T-helper 17 cell (primary cell): ENCODE measurements at regions not wholly inside any gene's neighbourhood (a gene's known extent, or its start where the extent isn't known, plus 50 kb on each side); places are given as distances from the start of the nearest gene placed in this dataset.

Experiments used
- ATAC-seq: fragments of 150-1000 bp; cut with Tn5 transposase; 2 replicates; pipeline ENCODE4 v1.10.0; 2021; ENCODE audit warnings: mild to moderate bottlenecking, moderate library complexity
- DNase-seq, 3 donors: peaks; one replicate each; pipeline versions ENCODE4 v3.0.0 to v3.0.0-alpha.2; 2020 to 2021
- H3K9me3 ChIP-seq: one replicate; pipeline ENCODE4 v1.7.0; 2013; ENCODE audit warnings: low read length, mild to moderate bottlenecking; ENCODE audit not compliant: control insufficient read depth, poor library complexity, severe bottlenecking
- H3K27ac Mint-ChIP-seq: one replicate; pipeline ENCODE4 v1.8.0; 2022; ENCODE audit warnings: mild to moderate bottlenecking, moderate library complexity, mixed read lengths
- H3K27me3 Mint-ChIP-seq: one replicate; pipeline ENCODE4 v1.8.0; 2022; ENCODE audit warnings: mixed read lengths
- H3K36me3 Mint-ChIP-seq: one replicate; pipeline ENCODE4 v1.8.0; 2022; ENCODE audit warnings: low read depth, mixed read lengths
- H3K4me1 Mint-ChIP-seq: one replicate; pipeline ENCODE4 v1.8.0; 2022; ENCODE audit warnings: mild to moderate bottlenecking, mixed read lengths
- H3K4me3 Mint-ChIP-seq: one replicate; pipeline ENCODE4 v1.8.0; 2022; ENCODE audit warnings: mild to moderate bottlenecking, moderate library complexity, mixed read lengths

- H3K36me3 Mint-ChIP-seq = no peaks in the 10 kb centered on the region
- no peak overlapping the region for H3K27ac Mint-ChIP-seq
- H3K4me3 Mint-ChIP-seq = no peak overlapping the region
- ATAC-seq (no peak), DNase-seq (no peak)
- H3K4me1 Mint-ChIP-seq = no peaks in the 10 kb centered on the region
- no peaks in the 10 kb centered on the region for H3K9me3 ChIP-seq
- H3K27me3 Mint-ChIP-seq = peaks cover 9% of the 10 kb centered on the region
Observed at GRCh38 chr11:110763249-110764011, 51.2 kb upstream of the ARHGAP20 start.

GRCh38 chr11:110762590-110762989 is 50.4 kb upstream of the ARHGAP20 start:
- Mint-ChIP-seq H3K27ac (no peak overlapping the region), H3K4me1 (no peaks in the 10 kb centered on the region), H3K27me3 (peaks cover 13% of the 10 kb centered on the region), H3K4me3 (no peak overlapping the region), H3K36me3 (no peaks in the 10 kb centered on the region)
- DNase-seq (no peak), ATAC-seq (no peak)
- H3K9me3 ChIP-seq = no peaks in the 10 kb centered on the region
